Activated CD8-positive, alpha-beta memory T cell treated with anti-CD3 and anti-CD28 coated beads for 1 hour (primary cell): ENCODE measurements at regions not wholly inside any gene's neighbourhood (a gene's known extent, or its start where the extent isn't known, plus 50 kb on each side); places are given as distances from the start of the nearest gene placed in this dataset.

Source experiments
- DNase-seq, 2 donors: peaks; one replicate each; pipeline ENCODE4 v3.0.0-alpha.2; 2020; ENCODE audit warnings: low read depth in 1 of 2; ENCODE audit errors: extremely low read depth in 1 of 2

DNA sequence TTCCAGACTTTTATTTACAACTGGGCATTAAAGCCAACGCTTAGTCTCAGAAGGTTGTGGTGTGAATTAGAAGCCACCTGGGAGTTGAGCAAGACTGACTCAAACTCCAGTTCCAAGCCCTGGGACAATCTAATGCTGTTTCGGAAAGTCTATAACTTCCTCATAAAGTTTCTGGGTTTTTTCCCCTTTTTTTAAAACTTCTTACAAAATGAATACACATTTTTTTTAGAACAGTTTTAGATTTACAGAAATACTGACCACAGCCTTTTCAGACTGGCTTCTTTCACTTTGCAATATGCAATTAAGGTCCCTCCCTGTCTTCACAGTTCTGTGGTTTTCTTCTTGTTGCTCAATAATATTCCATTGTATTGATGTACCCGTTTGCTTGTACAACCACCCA lies 115.9 kb upstream of the TWIST2 start:
- no peak for DNase-seq

DNA sequence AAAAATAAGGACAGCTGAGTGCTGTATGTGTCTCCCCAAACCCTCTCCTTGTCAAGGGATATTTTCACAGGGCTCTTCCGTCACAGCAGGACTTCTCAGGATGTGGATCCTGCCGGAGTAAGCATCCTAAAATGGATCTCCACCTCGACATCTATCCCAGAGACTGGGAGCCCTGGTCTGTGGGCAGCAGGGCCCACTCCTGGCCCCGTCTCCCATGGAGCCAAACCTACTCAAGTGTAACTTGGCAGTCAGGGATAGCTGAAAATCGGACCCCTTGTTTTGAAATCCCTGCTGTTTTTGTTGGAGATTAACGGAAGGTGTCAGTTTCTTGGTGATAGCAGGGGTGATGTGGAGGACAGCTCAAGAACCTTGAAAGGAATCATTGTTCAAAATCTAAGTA lies 109.0 kb upstream of the TWIST2 start:
- DNase-seq = no peak

DNA sequence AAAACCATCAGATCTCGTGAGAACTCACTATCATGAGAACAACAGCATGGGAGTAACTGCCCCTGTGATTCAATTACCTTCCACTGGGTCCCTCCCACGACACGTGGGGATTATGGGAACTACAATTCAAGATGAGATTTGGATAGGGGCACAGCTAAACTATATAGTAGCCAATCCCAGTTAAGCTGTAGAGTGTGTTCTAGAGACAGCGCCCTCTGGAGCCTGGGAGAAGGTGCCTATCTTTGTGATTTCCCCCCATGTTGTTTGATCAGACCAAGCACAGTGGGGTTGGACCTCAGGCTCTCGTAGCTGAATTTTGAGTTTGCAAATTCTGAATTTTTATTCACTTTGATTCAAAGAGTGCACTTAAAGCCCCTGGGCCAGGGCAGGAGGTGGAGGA lies 108.2 kb upstream of the TWIST2 start:
- DNase-seq = no peak

DNA sequence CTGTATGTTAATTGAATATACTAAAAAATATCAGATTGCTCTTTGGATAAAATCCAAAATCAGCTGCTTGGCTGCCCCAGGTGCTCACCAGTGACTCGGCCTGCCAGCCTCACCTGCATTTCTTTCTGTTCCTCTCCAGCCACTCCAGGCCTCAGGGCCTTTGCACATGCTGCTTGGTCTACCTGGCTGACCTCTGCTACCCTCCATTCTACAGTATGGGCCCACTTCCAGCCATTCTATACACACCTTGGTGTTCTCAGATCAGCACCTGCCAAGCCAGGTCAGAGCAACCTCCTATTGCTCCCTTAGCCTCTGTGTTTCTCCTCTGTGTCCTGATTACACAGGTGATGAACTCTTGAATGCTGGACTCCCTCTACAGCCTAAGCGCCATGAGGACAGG lies 106.6 kb upstream of the TWIST2 start:
- DNase-seq = no peak

GRCh38 chr2:238742066-238742465 lies 105.8 kb upstream of the TWIST2 start:
- DNase-seq = no peak

- DNase-seq = no peak
Observed at GRCh38 chr2:238742664-238743063, 105.2 kb upstream of the TWIST2 start.

DNA sequence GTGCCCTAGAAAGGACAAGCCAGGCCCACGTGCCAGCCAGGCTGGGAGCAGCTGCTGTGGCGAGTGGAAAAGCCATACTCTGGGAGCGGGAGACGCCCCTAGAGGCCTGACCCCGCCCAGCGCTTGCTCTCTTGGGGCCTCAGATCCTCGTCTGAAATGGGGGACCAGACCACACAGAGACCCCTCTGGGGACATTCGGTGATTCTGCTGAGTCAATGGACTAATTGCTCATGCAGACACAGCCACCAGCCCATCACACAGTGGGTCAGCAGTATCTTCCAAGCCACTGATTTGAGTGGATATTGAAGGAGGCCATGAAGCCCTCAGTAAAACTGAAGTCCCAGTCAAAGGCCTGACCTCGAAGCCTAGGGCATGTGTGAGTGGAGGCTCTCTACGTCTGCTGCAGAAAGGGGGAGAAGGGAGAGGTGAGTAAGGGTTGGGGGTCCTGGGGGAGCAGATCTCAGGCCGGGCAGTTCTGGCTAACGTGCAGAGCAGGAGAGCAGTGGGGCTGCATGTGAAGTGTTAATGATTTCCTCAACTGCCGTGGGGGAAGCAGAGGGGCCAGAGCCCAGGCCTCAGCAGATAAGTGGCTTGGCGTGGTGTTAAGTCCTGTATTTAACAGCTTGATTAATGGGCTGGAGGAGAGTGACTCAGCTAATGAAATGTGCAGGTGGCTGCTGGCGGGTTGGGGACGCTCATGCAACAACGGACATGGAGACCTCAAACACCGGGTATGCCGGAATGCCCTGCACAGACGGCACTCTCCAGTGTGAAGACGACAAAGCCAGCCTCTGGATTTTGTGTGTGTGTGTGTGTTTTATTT lies 104.4 kb upstream of the TWIST2 start:
- DNase-seq = no peak

- no peak for DNase-seq
Observed at GRCh38 chr2:238744951-238745350, 102.9 kb upstream of the TWIST2 start.

GRCh38 chr2:238745997-238746396 lies 101.9 kb upstream of the TWIST2 start:
- no peak for DNase-seq

- DNase-seq = no peak
Observed at GRCh38 chr2:238747114-238747513, 100.8 kb upstream of the TWIST2 start.

- no peak for DNase-seq
Observed at GRCh38 chr2:238747557-238747956, 100.3 kb upstream of the TWIST2 start.

DNA sequence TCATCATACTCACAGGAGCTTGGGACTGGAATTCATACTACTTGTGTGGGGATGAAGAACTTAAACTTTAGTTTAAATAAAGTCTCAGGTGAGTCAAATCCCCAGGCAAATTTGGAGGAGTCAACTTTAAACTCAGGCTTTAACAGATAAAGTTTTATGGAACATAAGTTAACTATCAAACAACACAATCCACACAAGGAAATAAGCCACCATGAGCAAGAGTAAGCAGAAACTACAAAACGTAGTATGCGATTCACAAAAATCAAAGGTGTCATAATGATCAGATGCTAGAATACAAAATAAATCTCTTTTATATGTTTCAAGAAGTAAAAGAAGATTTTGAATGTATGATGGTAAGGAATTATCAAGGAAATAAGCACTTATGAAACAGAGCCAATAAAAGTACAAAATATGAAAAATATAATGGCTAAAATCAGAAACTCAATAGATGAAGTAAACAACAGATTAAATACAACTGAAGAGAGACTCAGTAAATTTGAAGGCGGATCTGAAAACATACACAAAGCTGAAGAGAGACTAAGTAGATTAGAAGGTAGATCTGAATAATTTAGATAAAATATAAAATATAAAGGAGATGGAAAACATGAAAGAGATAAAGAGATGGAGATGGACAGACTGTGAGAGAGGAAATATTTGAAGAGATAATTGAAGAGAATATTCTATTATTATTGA lies 97.5 kb upstream of the TWIST2 start:
- DNase-seq = no peak

- no peak for DNase-seq
Observed at GRCh38 chr2:238754259-238754658, 93.6 kb upstream of the TWIST2 start.

- DNase-seq = no peak
Observed at GRCh38 chr2:238761868-238762267, 86.0 kb upstream of the TWIST2 start.

DNA sequence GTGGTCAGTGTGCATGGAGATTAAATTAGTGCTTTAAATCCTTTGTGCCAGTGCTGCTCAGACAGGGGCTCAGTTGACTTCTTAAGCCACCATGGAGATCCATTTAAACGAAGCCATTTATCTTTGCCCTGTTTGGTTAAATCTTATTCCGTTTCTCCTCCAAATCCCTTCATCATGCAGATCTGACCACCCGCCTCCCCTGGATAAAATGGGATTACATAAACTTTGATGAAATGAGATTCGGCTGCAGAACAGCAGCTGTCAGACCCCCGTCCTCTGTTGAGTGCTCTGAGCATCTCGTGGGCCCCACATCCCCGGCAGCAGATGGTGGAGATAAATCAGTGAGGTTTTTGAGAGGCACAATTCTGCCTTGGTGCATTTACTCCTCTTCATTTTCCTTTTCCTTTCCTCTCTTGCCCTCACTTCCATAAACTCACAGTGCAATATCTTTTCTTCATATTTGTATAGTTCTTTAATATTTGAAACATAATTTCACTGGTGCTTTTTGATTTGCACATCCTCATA lies 84.4 kb upstream of the TWIST2 start:
- no peak for DNase-seq

DNA sequence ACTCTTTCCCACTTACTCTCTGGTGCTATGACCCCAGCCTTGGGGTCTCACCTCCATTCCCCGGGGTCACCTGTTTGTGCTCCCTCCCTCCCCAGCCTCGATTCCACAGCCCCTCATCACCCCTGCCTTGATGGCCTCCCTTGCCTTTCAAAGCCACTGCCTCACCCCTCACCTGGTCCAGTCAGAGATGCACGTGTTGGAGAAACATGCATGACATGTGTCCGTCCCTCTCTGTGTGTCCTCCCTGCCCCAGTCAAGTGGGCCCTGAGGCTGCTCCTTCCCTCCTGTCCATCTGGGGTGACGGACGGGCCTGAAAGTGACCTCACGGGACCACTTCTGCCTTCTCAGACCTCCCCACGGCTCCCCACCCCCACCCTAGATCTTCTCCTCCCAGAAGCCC lies 82.3 kb upstream of the TWIST2 start:
- no peak for DNase-seq

- no peak for DNase-seq
Observed at GRCh38 chr2:238771218-238771617, 76.7 kb upstream of the TWIST2 start.

DNA sequence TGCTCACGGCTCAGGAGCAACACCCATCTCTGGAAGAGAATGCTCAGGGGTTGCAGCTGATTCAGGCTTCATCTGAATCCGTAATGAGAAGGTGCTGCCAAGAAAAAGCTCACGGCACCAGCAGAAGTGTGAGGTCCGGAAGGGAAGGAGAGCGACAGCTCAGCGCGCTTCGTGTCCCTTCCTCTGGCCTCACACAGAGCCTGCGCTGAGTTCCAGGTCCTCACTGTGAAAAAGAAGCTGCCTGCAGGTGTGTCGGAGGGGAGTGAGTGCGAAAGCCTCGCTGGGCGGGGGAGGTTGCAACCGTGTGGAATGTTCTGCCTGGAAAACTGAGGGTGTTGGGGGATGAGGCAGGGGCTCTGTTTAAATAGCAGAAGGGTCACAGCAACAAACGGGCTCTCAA lies 76.2 kb upstream of the TWIST2 start:
- no peak for DNase-seq

DNA sequence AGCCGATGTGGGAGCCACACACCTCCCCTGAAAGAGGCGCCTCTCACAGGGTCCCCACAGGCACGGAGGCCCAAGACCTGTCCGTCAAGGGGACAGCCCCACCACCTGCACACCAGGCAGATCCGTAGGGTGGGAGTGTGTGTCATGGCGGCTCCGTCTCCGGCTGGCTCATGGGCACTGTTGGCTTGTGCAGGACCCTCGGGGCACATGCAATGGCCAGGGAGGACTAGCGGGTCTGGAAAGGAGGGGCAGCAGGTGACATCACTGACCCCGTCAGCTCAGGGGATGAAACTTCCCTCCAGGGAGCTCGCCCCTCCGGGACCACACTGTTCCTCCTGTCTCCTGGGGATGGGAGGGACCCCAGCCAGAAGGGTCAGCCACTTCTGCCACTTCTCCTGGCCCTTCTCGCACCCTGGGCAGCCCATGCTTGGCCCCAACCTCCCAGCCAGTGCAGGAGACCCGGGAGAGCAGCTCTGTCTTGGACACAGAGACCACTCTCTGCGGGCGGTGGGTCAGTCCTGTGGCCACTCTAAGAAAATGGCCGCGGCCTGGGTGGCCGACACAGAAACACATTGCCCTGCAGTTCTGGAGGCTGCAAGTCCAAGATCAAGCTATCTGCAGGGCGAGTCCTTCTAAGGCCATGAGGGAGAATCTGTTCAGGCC lies 75.1 kb upstream of the TWIST2 start:
- no peak for DNase-seq

DNA sequence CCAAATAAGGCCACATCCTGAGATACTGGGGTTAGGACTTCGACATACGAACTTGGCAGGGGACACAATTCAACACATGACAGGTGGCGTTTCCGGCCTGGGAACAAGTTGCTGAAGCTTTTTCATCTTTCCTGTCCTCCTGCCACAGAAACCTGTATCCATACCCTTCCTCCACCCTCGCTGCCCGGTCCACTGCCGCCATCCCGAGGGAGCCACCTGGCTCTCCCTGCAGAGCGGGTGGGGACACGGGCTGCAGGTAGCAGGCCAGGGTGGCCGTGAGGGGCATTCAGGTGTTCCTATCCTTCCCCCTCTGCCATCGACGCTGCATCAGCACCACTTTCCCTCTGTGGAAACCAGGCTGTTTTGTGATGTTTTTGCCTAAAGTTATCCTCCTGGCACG lies 74.4 kb upstream of the TWIST2 start:
- no peak for DNase-seq

DNA sequence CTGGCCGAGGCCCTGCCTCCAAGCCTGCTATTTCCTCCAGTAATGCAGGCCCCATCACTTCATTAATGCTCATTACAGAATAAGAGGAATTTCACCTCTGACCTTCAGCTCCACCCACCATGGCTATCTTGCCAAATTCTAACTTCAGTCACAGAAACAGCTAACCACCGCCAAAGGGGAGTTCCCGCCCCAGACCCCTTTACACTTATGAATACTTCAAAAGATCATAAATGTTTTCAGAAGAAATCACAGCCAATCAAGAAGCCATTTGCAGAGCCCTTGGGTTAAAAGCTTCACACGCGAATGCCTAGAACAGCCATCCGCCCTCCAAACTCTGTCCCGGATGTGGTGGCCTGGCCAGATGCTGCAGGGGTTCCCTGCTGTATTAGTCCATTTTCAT lies 73.8 kb upstream of the TWIST2 start:
- no peak for DNase-seq
